HEK293 (cell line): ENCODE measurements at regions not wholly inside any gene's neighbourhood (a gene's known extent, or its start where the extent isn't known, plus 50 kb on each side); places are given as distances from the start of the nearest gene placed in this dataset.

Source experiments
- CTCF ChIP-seq: fragments of 450-650 bp; formaldehyde crosslinking; IDR thresholded peaks from 2 replicates; pipeline ENCODE4 v1.5.1; 2016; ENCODE audit warnings: missing biosample characterization, missing genetic modification characterization
- SP3 ChIP-seq: fragments of 450-650 bp; formaldehyde crosslinking; IDR thresholded peaks from 2 replicates; pipeline ENCODE4 v1.5.1; 2016; ENCODE audit warnings: missing biosample characterization, missing genetic modification characterization
- YY1 ChIP-seq: fragments of 450-650 bp; formaldehyde crosslinking; IDR thresholded peaks from 2 replicates; pipeline ENCODE4 v1.5.1; 2018; ENCODE audit warnings: missing biosample characterization, missing genetic modification characterization
- ZNF157 ChIP-seq: fragments of 450-650 bp; formaldehyde crosslinking; IDR thresholded peaks from 2 replicates; pipeline ENCODE4 v1.5.1; 2016; ENCODE audit warnings: missing biosample characterization, missing genetic modification characterization
- ZNF239 ChIP-seq: fragments of 450-650 bp; formaldehyde crosslinking; IDR thresholded peaks from 2 replicates; pipeline ENCODE4 v1.5.1; 2016; ENCODE audit warnings: missing biosample characterization, missing genetic modification characterization
- ZNF280C ChIP-seq: fragments of 450-650 bp; formaldehyde crosslinking; IDR thresholded peaks from 2 replicates; pipeline ENCODE4 v1.5.1; 2016; ENCODE audit warnings: missing biosample characterization, missing genetic modification characterization
- ZNF280D ChIP-seq: fragments of 450-650 bp; formaldehyde crosslinking; IDR thresholded peaks from 2 replicates; pipeline ENCODE4 v1.5.1; 2016; ENCODE audit warnings: missing biosample characterization, missing genetic modification characterization
- ZNF394 ChIP-seq: fragments of 450-650 bp; formaldehyde crosslinking; IDR thresholded peaks from 2 replicates; pipeline ENCODE4 v1.5.1; 2016; ENCODE audit warnings: missing biosample characterization, missing genetic modification characterization, mild to moderate bottlenecking, moderate library complexity, borderline replicate concordance
- ZNF580 ChIP-seq: fragments of 450-650 bp; formaldehyde crosslinking; IDR thresholded peaks from 2 replicates; pipeline ENCODE4 v1.5.1; 2016; ENCODE audit warnings: missing biosample characterization, missing genetic modification characterization
- ZNF792 ChIP-seq: fragments of 450-650 bp; formaldehyde crosslinking; IDR thresholded peaks from 2 replicates; pipeline ENCODE4 v1.5.1; 2016; ENCODE audit warnings: missing biosample characterization, missing genetic modification characterization

GRCh38 chr6:62345962-62346689 is 60.1 kb upstream of the KHDRBS2 start:
- TF ChIP-seq YY1 (tag by site-specific recombination) (no peak), ZNF394 (tag by site-specific recombination) (no peak), ZNF239 (no peak), CTCF (no peak), ZNF792 (tag by site-specific recombination) (no peak), ZNF580 (tag by site-specific recombination) (no peak), ZNF157 (tag by site-specific recombination) (no peak), ZNF280D (tag by site-specific recombination) (no peak), ZNF280C (tag by site-specific recombination) (no peak), SP3 (tag by site-specific recombination) (no peak)
